ENCODE measurements at regions not wholly inside any gene's neighbourhood (a gene's known extent, or its start where the extent isn't known, plus 50 kb on each side); places are given as distances from the start of the nearest gene placed in this dataset.

DNA sequence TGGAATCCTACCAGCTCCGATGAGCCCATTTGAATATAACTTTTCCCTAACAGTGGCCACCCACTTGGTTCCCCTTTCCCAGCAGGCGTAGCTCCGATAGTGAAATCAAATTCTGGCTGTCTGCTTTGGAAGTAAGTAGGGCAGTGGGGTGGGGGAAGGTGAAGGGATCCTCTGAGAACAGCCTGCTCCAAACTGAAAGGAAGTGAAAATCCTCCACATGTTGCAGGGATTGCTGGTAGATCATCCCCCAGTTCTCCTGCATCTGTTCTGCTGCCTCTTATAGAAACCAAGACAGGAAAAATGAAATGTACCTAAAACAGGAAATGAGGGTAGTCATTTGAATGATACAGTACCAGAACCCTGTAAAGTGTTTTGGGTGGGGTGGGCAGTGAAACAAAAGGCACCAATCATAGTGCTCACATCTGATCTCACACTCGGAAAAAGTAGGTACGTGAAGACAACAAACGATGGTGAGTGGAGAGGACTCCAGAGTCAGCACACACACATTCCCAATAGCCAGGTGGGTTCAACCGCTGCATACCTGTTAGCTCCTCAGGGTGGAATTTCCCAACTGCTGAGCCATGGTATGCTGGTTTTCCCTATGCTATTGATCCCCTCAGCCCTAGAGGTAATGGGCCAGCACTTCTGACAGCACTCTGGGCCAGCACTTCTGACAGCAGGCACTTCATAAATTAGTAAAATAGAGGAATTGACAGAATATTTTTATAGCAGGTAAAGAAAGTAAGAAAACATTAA, 304.9 kb upstream of the ADAMTS9 start:
- ChIA-PET RAD21 (ENCODE audit: low non-redundant PET in 1 of 2, low total read pairs in 2 of 2, uncharacterized antibody in 2 of 2, unreplicated experiment in 2 of 2) (no interaction called here), POLR2A (no interaction called here), CTCF (no interaction called here)
- H3K36me3 ChIP-seq (ENCODE audit: control insufficient read depth in 1 of 2, insufficient read depth in 2 of 2, low read length in 2 of 2), result no peaks in the 10 kb centered on the region
- H4K20me1 ChIP-seq (ENCODE audit: insufficient read depth), result no peaks in the 10 kb centered on the region
- H3K27me3 ChIP-seq (ENCODE audit: insufficient read depth, low read length), result peaks cover 6% of the 10 kb centered on the region; the same call in 1 of the 2 replicates
- H3K9me3 ChIP-seq (ENCODE audit: control insufficient read depth in 1 of 2, insufficient read depth in 1 of 2, low read depth in 1 of 2, low read length in 2 of 2), result no peaks in the 10 kb centered on the region
- H2AFZ ChIP-seq (ENCODE audit: low read depth, low read length, poor library complexity, severe bottlenecking), result no peak overlapping the region
- DNase-seq (ENCODE audit: low read depth, low spot score), result no peak
- no peak for TF ChIP-seq YY1 (IDR thresholded peaks at IDR 0.05; ENCODE audit: extremely low read depth, insufficient replicate concordance, low read depth, low read length)
- no peak for TF ChIP-seq ELF1 (IDR thresholded peaks at IDR 0.05; ENCODE audit: borderline replicate concordance, low read depth)
- TF ChIP-seq FOSL1 (IDR thresholded peaks at IDR 0.05; ENCODE audit: low read depth), result no peak
- no peak for TF ChIP-seq CBX3 (IDR thresholded peaks at IDR 0.05; ENCODE audit: low read depth)
- TF ChIP-seq RAD21 (IDR thresholded peaks at IDR 0.05; ENCODE audit: low read depth), result no peak
- TF ChIP-seq, protein P1, sequence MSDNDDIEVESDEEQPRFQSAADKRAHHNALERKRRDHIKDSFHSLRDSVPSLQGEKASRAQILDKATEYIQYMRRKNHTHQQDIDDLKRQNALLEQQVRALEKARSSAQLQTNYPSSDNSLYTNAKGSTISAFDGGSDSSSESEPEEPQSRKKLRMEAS (IDR thresholded peaks at IDR 0.05), result no peak
- TF ChIP-seq SP1 (IDR thresholded peaks at IDR 0.05; ENCODE audit: low read depth), result no peak
- no peak for TF ChIP-seq POLR2A (IDR thresholded peaks at IDR 0.05; ENCODE audit: borderline replicate concordance, extremely low read depth, insufficient read depth, insufficient read length)
- H3K9me2 ChIP-seq (ENCODE audit: insufficient read depth), result no peaks in the 10 kb centered on the region
- no peak overlapping the region for H3K27ac ChIP-seq (ENCODE audit: low read depth, low read length)
- H3K79me2 ChIP-seq (ENCODE audit: insufficient read depth, low read length), result no peaks in the 10 kb centered on the region
- intact Hi-C loops (cut with micrococcal nuclease), result no loop called here
- H3K4me3 ChIP-seq (replicated peaks in 1 of 2; ENCODE audit: low read depth in 1 of 2, low read length in 2 of 2), result no peak overlapping the region
- H3K9ac ChIP-seq (ENCODE audit: low read length), result no peak overlapping the region
- H3K4me2 ChIP-seq (ENCODE audit: low read length), result no peak overlapping the region
- no peak for ATAC-seq
- H3K4me1 ChIP-seq (ENCODE audit: control insufficient read depth in 1 of 2, insufficient read depth in 2 of 2, low read length in 2 of 2), result no peaks in the 10 kb centered on the region
- no TSS peak for BruUV-seq (replicated peaks)

DNA sequence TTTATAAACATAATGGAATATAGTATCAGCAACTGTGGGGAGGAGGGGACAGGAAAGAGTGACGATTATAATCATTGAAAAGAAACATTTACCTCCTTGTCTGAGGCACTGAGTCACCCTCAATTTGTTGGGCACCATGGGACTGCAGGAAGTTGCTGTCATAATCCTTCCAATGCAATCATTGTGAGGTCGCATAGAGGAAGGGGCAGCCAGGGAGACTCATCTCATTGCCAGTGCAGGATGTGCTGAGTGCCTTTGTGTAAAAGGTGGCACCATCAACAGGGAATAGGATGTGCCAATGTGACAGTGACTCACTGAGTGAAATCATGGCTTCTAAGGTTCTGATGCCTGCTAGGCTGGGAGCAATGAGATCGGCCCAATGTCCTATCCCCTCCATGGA, 300.4 kb upstream of the ADAMTS9 start:
- no peak for ATAC-seq
- intact Hi-C loops (cut with micrococcal nuclease), result no loop called here
- no peak overlapping the region for H2AFZ ChIP-seq (ENCODE audit: low read depth, low read length, poor library complexity, severe bottlenecking)
- BruUV-seq (replicated peaks), result no TSS peak
- H3K4me2 ChIP-seq (ENCODE audit: low read length), result no peak overlapping the region
- H3K9me2 ChIP-seq (ENCODE audit: insufficient read depth), result no peaks in the 10 kb centered on the region
- H3K36me3 ChIP-seq (ENCODE audit: control insufficient read depth in 1 of 2, insufficient read depth in 2 of 2, low read length in 2 of 2), result no peaks in the 10 kb centered on the region
- H3K27ac ChIP-seq (ENCODE audit: low read depth, low read length), result no peak overlapping the region
- RAD21 ChIA-PET (ENCODE audit: low non-redundant PET in 1 of 2, low total read pairs in 2 of 2, uncharacterized antibody in 2 of 2, unreplicated experiment in 2 of 2), result no interaction called here
- H3K4me1 ChIP-seq (ENCODE audit: control insufficient read depth in 1 of 2, insufficient read depth in 2 of 2, low read length in 2 of 2), result no peaks in the 10 kb centered on the region
- CTCF ChIA-PET, result no interaction called here
- no peak overlapping the region for H3K4me3 ChIP-seq (replicated peaks in 1 of 2; ENCODE audit: low read depth in 1 of 2, low read length in 2 of 2)
- H3K79me2 ChIP-seq (ENCODE audit: insufficient read depth, low read length), result no peaks in the 10 kb centered on the region
- POLR2A ChIA-PET, result no interaction called here
- no peaks in the 10 kb centered on the region for H4K20me1 ChIP-seq (ENCODE audit: insufficient read depth)
- no peak overlapping the region for H3K9ac ChIP-seq (ENCODE audit: low read length)
- TF ChIP-seq YY1 (IDR thresholded peaks at IDR 0.05; ENCODE audit: extremely low read depth, insufficient replicate concordance, low read depth, low read length), result no peak
- no peak for TF ChIP-seq RAD21 (IDR thresholded peaks at IDR 0.05; ENCODE audit: low read depth)
- TF ChIP-seq SP1 (IDR thresholded peaks at IDR 0.05; ENCODE audit: low read depth), result no peak
- TF ChIP-seq REST (IDR thresholded peaks at IDR 0.05; ENCODE audit: low read depth), result no peak
- TF ChIP-seq, protein P1 (IDR thresholded peaks at IDR 0.05), result no peak
- TF ChIP-seq FOSL1 (IDR thresholded peaks at IDR 0.05; ENCODE audit: low read depth), result no peak
- TF ChIP-seq POLR2AphosphoS5 (IDR thresholded peaks at IDR 0.05; ENCODE audit: low read depth, low read length), result no peak
- no peak for TF ChIP-seq CBX3 (IDR thresholded peaks at IDR 0.05; ENCODE audit: low read depth)
- no peak for TF ChIP-seq JUND (IDR thresholded peaks at IDR 0.05)
- TF ChIP-seq EGR1 (IDR thresholded peaks at IDR 0.05; ENCODE audit: low read depth), result no peak
- TF ChIP-seq TCF7L2 (IDR thresholded peaks at IDR 0.05; ENCODE audit: borderline replicate concordance, extremely low read depth, insufficient read depth, insufficient read length), result no peak
- TF ChIP-seq EZH2phosphoT487 (IDR thresholded peaks at IDR 0.05; ENCODE audit: borderline replicate concordance), result no peak
- DNase-seq (ENCODE audit: low read depth, low spot score), result no peak
- H3K27me3 ChIP-seq (ENCODE audit: insufficient read depth, low read length), result no peaks in the 10 kb centered on the region
- no peaks in the 10 kb centered on the region for H3K9me3 ChIP-seq (ENCODE audit: control insufficient read depth in 1 of 2, insufficient read depth in 1 of 2, low read depth in 1 of 2, low read length in 2 of 2)
